GM23338 (cell line): ENCODE measurements at regions not wholly inside any gene's neighbourhood (a gene's known extent, or its start where the extent isn't known, plus 50 kb on each side); places are given as distances from the start of the nearest gene placed in this dataset.

Experiments used
- CTCF ChIP-seq, 2 experiments: fragments of 200-600 bp in 1 of 2; sonication (generic) in 1 of 2; conservative IDR thresholded peaks; 2 replicates each; pipeline versions ENCODE4 v1.5.1 to v1.6.1; 2016 to 2017; ENCODE audit warnings: antibody characterized with exemption in 2 of 2, low read depth in 2 of 2, mild to moderate bottlenecking in 2 of 2, moderate library complexity in 1 of 2
- EZH2 ChIP-seq: fragments of 200-600 bp; sonication (generic); IDR thresholded peaks from one replicate; pipeline ENCODE4 v1.8.0; 2017; ENCODE audit warnings: antibody characterized with exemption, mild to moderate bottlenecking, low read depth; ENCODE audit not compliant: unreplicated experiment
- EZH2phosphoT487 ChIP-seq: fragments of 200-600 bp; sonication (generic); IDR thresholded peaks from one replicate; pipeline ENCODE4 v1.8.1; 2018; ENCODE audit warnings: antibody characterized with exemption; ENCODE audit not compliant: unreplicated experiment
- JUNB ChIP-seq: IDR thresholded peaks from one replicate; pipeline ENCODE4 v1.6.1; 2016; ENCODE audit warnings: antibody characterized with exemption; ENCODE audit not compliant: unreplicated experiment
- NANOG ChIP-seq: IDR thresholded peaks from 2 replicates; pipeline ENCODE4 v1.6.1; 2016; ENCODE audit warnings: antibody characterized with exemption, borderline replicate concordance
- POLR2AphosphoS5 ChIP-seq: IDR thresholded peaks from 2 replicates; pipeline ENCODE4 v1.6.1; 2016; ENCODE audit warnings: antibody characterized with exemption, low read depth
- REST ChIP-seq: IDR thresholded peaks from one replicate; pipeline ENCODE4 v1.6.1; 2018; ENCODE audit warnings: antibody characterized with exemption; ENCODE audit not compliant: unreplicated experiment
- STAT1 ChIP-seq: IDR thresholded peaks from one replicate; pipeline ENCODE4 v1.6.1; 2016; ENCODE audit warnings: antibody characterized with exemption; ENCODE audit not compliant: unreplicated experiment
- ZNF114 ChIP-seq: fragments of 250-450 bp; sonication (Bioruptor Pico); IDR thresholded peaks from 2 replicates; pipeline ENCODE4 v1.5.0; 2020; ENCODE audit warnings: mild to moderate bottlenecking, moderate library complexity
- ZNF331 ChIP-seq: fragments of 250-450 bp; sonication (Bioruptor Pico); IDR thresholded peaks from 2 replicates; pipeline ENCODE4 v1.5.0; 2020; ENCODE audit warnings: low read depth, mild to moderate bottlenecking, moderate library complexity

- TF ChIP-seq CTCF (conservative IDR thresholded peaks at IDR 0.05; ENCODE audit: low read depth in 2 of 2) (no peak), EZH2phosphoT487 (no peak), POLR2AphosphoS5 (no peak), JUNB (no peak), EZH2 (no peak), REST (no peak), ZNF114 (CRISPR knock-in tag) (no peak), NANOG (no peak), STAT1 (no peak), ZNF331 (CRISPR knock-in tag) (no peak)
These were observed 63.5 kb upstream of the ZMIZ1 start for GRCh38 chr10:79005126-79005810.
